Fibroblast of skin of back (primary cell): ENCODE measurements at regions not wholly inside any gene's neighbourhood (a gene's known extent, or its start where the extent isn't known, plus 50 kb on each side); places are given as distances from the start of the nearest gene placed in this dataset.
A peak's percentile ranks its signal among the peaks of the same experiment; 100 is the strongest.
"Not testable (repeated sequence)": the region's sequence is repeated elsewhere in the genome, so short reads cannot be mapped to it uniquely, and the experiment has no call there.

Source experiments
- DNase-seq: peaks from one replicate; pipeline ENCODE4 v3.0.0-alpha.2; 2013

GRCh38 chr2:182639971-182640370 lies 76.1 kb upstream of the DNAJC10 start:
- no peak for DNase-seq

- peak; percentile 33 for DNase-seq
These were observed 73.7 kb upstream of the DNAJC10 start for GRCh38 chr2:182642328-182642727.

- no peak for DNase-seq
These were observed 69.1 kb upstream of the DNAJC10 start for GRCh38 chr2:182646763-182647498.

GRCh38 chr2:182647499-182647787 lies 68.6 kb upstream of the DNAJC10 start:
- no peak for DNase-seq

GRCh38 chr2:182649316-182649715 lies 66.7 kb upstream of the DNAJC10 start:
- peak; percentile 26 for DNase-seq

GRCh38 chr2:182650704-182651103 lies 65.4 kb upstream of the DNAJC10 start:
- DNase-seq: peak; percentile 36

- no peak for DNase-seq
These were observed 63.7 kb upstream of the DNAJC10 start for GRCh38 chr2:182652326-182652725.

- DNase-seq: no peak
These were observed 60.3 kb upstream of the DNAJC10 start for GRCh38 chr2:182655750-182656149.

GRCh38 chr2:182664212-182664611 lies 51.8 kb upstream of the DNAJC10 start:
- DNase-seq: no peak

- DNase-seq: not testable (repeated sequence)
These were observed 50.6 kb upstream of the DNAJC10 start for GRCh38 chr2:182665500-182665899.
